PC-3 (cell line): ENCODE measurements at regions not wholly inside any gene's neighbourhood (a gene's known extent, or its start where the extent isn't known, plus 50 kb on each side); places are given as distances from the start of the nearest gene placed in this dataset.
"Not testable (repeated sequence)": the region's sequence is repeated elsewhere in the genome, so short reads cannot be mapped to it uniquely, and the experiment has no call there.

Experiments
- ATAC-seq: fragments of 200-7000 bp; cut with Tn5 transposase; 2 replicates; pipeline ENCODE4 v1.9.1; 2020; ENCODE audit warnings: mild to moderate bottlenecking, moderate library complexity
- BruUV-seq: library from RNA; stranded (reverse); fragments of 400-500 nt; replicated peaks from 2 replicates; lab custom pipeline; 2021; lab: Mats Ljungman, UMichigan
- CTCF ChIA-PET: fragments of 300-600 bp; sonication (Branson Sonifier 250); formaldehyde crosslinking; loops from one replicate; lab custom pipeline; 2022; ENCODE audit warnings: antibody characterized with exemption; lab: Charles Lee
- POLR2A ChIA-PET: fragments of 300-600 bp; sonication (Branson Sonifier 250); formaldehyde crosslinking; loops from one replicate; lab custom pipeline; 2022; ENCODE audit warnings: antibody characterized with exemption; ENCODE audit not compliant: unreplicated experiment; lab: Charles Lee
- DNase-seq: peaks from one replicate; pipeline ENCODE4 v3.0.0-alpha.2; 2015
- H2AFZ ChIP-seq: fragments of 300-600 bp; sonication (generic); 2 replicates; pipeline ENCODE4 v1.6.0; 2016; ENCODE audit warnings: antibody characterized with exemption, low read length
- H3F3A ChIP-seq: fragments of 300-600 bp; sonication (generic); one replicate; pipeline ENCODE4 v1.6.0; 2017; ENCODE audit warnings: antibody characterized with exemption, low read length, control low read depth, mild to moderate bottlenecking; ENCODE audit not compliant: unreplicated experiment
- H3K27ac ChIP-seq: fragments of 300-600 bp; sonication (generic); 2 replicates; pipeline ENCODE4 v1.5.1; 2016; ENCODE audit warnings: mild to moderate bottlenecking, low read length
- H3K27me3 ChIP-seq: fragments of 300-600 bp; sonication (generic); 2 replicates; pipeline ENCODE4 v1.6.1; 2016; ENCODE audit warnings: low read length, mixed read lengths
- H3K36me3 ChIP-seq: fragments of 300-600 bp; sonication (generic); 2 replicates; pipeline ENCODE4 v1.6.1; 2016; ENCODE audit warnings: low read depth, mixed run types, low read length, mixed read lengths
- H3K4me1 ChIP-seq: fragments of 300-600 bp; sonication (generic); 2 replicates; pipeline ENCODE4 v1.5.1; 2016; ENCODE audit warnings: low read length; ENCODE audit not compliant: insufficient read depth
- H3K4me2 ChIP-seq: fragments of 300-600 bp; sonication (generic); 2 replicates; pipeline ENCODE4 v1.6.0; 2016; ENCODE audit warnings: low read length
- H3K4me3 ChIP-seq: fragments of 300-600 bp; sonication (generic); 2 replicates; pipeline ENCODE4 v1.5.1; 2016; ENCODE audit warnings: mild to moderate bottlenecking, low read length, mixed read lengths
- H3K79me2 ChIP-seq: fragments of 300-600 bp; sonication (generic); 2 replicates; pipeline ENCODE4 v1.6.1; 2017; ENCODE audit warnings: low read length, mixed read lengths
- H3K9ac ChIP-seq: fragments of 300-600 bp; sonication (generic); 2 replicates; pipeline ENCODE4 v1.6.0; 2016; ENCODE audit warnings: mild to moderate bottlenecking, low read length
- H3K9me2 ChIP-seq: fragments of 300-600 bp; sonication (generic); replicated peaks from 2 replicates; pipeline ENCODE4 v1.6.1; 2016; ENCODE audit warnings: mixed run types, low read length, mixed read lengths
- H3K9me3 ChIP-seq: fragments of 300-600 bp; sonication (generic); 2 replicates; pipeline ENCODE4 v1.6.1; 2016; ENCODE audit warnings: low read length, mixed read lengths
- H4K20me1 ChIP-seq: fragments of 300-600 bp; sonication (generic); 2 replicates; pipeline ENCODE4 v1.6.1; 2016; ENCODE audit warnings: low read length, mixed read lengths
- CTCF ChIP-seq: fragments of 300-600 bp; sonication (generic); conservative IDR thresholded peaks from 2 replicates; pipeline ENCODE4 v1.5.1; 2017; ENCODE audit warnings: antibody characterized with exemption, low read depth, mild to moderate bottlenecking, low read length
- EZH2 ChIP-seq: fragments of 300-600 bp; sonication (generic); IDR thresholded peaks from one replicate; pipeline ENCODE4 v1.6.1; 2017; ENCODE audit warnings: antibody characterized with exemption, mild to moderate bottlenecking, low read length; ENCODE audit not compliant: unreplicated experiment
- EZH2phosphoT487 ChIP-seq: fragments of 300-600 bp; sonication (generic); IDR thresholded peaks from 2 replicates; pipeline ENCODE4 v1.6.1; 2018; ENCODE audit warnings: mild to moderate bottlenecking, antibody characterized with exemption, low read length, borderline replicate concordance
- intact Hi-C: fragments of 100-400 bp; cut with micrococcal nuclease; formaldehyde crosslinking; loops from 2 replicates; pipeline ENCODE4 v1.9.0; 2023

DNA sequence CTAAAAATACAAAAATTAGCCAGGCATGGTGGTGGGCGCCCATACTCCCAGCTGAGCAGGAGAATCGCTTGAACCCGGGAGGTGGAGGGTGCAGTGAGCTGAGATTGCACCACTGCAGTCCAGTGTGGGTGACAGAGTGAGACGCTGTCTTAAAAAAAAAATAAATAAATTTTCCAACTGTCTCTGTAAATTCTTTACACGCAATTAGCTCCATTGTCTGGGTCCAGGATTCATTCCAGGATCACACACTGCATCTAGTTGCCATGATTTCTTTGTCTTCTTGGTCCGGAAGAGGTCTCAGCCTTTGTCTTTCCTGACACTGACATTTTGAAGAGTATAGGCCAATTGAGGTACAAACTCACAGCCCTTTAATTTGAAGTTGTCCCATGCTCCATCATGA, 167.6 kb upstream of the NYAP2 start:
- no TSS peak for BruUV-seq

GRCh38 chr2:225229346-225229745, 170.2 kb upstream of the NYAP2 start:
- H3K36me3 ChIP-seq, DNase-seq, H3K4me2 ChIP-seq, H3K9ac ChIP-seq, H3K4me3 ChIP-seq, H3K27ac ChIP-seq, H4K20me1 ChIP-seq, H3K9me2 ChIP-seq, POLR2A ChIA-PET, BruUV-seq, H2AFZ ChIP-seq, H3K79me2 ChIP-seq, ATAC-seq, H3F3A ChIP-seq, H3K9me3 ChIP-seq, CTCF ChIA-PET, H3K4me1 ChIP-seq, H3K27me3 ChIP-seq: not testable (repeated sequence)
- intact Hi-C loops = loop anchor here (10.0 kb wide), 1 partner anchor 215 kb away; no protein-coding TSS in a partner anchor

More for the DNA sequence above, 167.6 kb upstream of the NYAP2 start:
- Histone ChIP-seq H3K79me2 (no peaks in the 10 kb centered on the region), H3K9ac (no peak overlapping the region), H3K36me3 (no peaks in the 10 kb centered on the region), H3K4me1 (no peaks in the 10 kb centered on the region), H3K27me3 (no peaks in the 10 kb centered on the region), H3K9me3 (no peaks in the 10 kb centered on the region; the same call in 1 of the 2 replicates), H3K27ac (no peak overlapping the region), H3K4me2 (no peak overlapping the region), H3K9me2 (no peaks in the 10 kb centered on the region), H2AFZ (no peak overlapping the region), H3K4me3 (no peak overlapping the region), H4K20me1 (no peaks in the 10 kb centered on the region), H3F3A (no peaks in the 10 kb centered on the region)
- ChIA-PET POLR2A (no interaction called here), CTCF (no interaction called here)
- TF ChIP-seq CTCF (no peak), EZH2phosphoT487 (no peak), EZH2 (no peak)
- DNase-seq = no peak
- intact Hi-C loops = no loop called here
- ATAC-seq = no peak

GRCh38 chr2:225226441-225226840, 173.1 kb upstream of the NYAP2 start:
- Histone ChIP-seq H3K79me2 (no peaks in the 10 kb centered on the region), H4K20me1 (no peaks in the 10 kb centered on the region), H3K36me3 (no peaks in the 10 kb centered on the region), H3F3A (no peaks in the 10 kb centered on the region), H3K4me1 (peaks cover 19% of the 10 kb centered on the region), H2AFZ (no peak overlapping the region), H3K4me3 (no peak overlapping the region), H3K27me3 (no peaks in the 10 kb centered on the region), H3K27ac (no peak overlapping the region), H3K9me2 (no peaks in the 10 kb centered on the region; the same call in 1 of the 2 replicates), H3K9me3 (no peaks in the 10 kb centered on the region), H3K4me2 (no peak overlapping the region), H3K9ac (no peak overlapping the region)
- DNase-seq (no peak), ATAC-seq (no peak)
- intact Hi-C loops = loop anchor here (10.0 kb wide), 1 partner anchor 212 kb away; no protein-coding TSS in a partner anchor
- no peak for TF ChIP-seq EZH2phosphoT487
- no peak for TF ChIP-seq CTCF
- no peak for TF ChIP-seq EZH2
- CTCF ChIA-PET = no interaction called here
- POLR2A ChIA-PET = no interaction called here
- BruUV-seq = no TSS peak
